Panc1 (cell line): ENCODE measurements at regions not wholly inside any gene's neighbourhood (a gene's known extent, or its start where the extent isn't known, plus 50 kb on each side); places are given as distances from the start of the nearest gene placed in this dataset.

Source experiments
- POLR2AphosphoS5 ChIP-seq: IDR thresholded peaks from 2 replicates; pipeline ENCODE4 v1.6.1; 2012; ENCODE audit warnings: mild to moderate bottlenecking, low read depth, low read length, moderate library complexity
- REST ChIP-seq, 2 experiments: IDR thresholded peaks; 2 replicates each; pipeline ENCODE4 v1.6.1; 2011 to 2012; ENCODE audit warnings: low read depth in 2 of 2, control low read depth in 1 of 2, low read length in 1 of 2, mild to moderate bottlenecking in 1 of 2, moderate library complexity in 1 of 2; ENCODE audit not compliant: insufficient read depth in 1 of 2
- TF ChIP-seq, protein P1 (sequence below): fragments of 450-650 bp; IDR thresholded peaks from 2 replicates; pipeline ENCODE4 v1.5.1; 2017; ENCODE audit warnings: mild to moderate bottlenecking

- no peak for TF ChIP-seq POLR2AphosphoS5
- TF ChIP-seq, protein P1, sequence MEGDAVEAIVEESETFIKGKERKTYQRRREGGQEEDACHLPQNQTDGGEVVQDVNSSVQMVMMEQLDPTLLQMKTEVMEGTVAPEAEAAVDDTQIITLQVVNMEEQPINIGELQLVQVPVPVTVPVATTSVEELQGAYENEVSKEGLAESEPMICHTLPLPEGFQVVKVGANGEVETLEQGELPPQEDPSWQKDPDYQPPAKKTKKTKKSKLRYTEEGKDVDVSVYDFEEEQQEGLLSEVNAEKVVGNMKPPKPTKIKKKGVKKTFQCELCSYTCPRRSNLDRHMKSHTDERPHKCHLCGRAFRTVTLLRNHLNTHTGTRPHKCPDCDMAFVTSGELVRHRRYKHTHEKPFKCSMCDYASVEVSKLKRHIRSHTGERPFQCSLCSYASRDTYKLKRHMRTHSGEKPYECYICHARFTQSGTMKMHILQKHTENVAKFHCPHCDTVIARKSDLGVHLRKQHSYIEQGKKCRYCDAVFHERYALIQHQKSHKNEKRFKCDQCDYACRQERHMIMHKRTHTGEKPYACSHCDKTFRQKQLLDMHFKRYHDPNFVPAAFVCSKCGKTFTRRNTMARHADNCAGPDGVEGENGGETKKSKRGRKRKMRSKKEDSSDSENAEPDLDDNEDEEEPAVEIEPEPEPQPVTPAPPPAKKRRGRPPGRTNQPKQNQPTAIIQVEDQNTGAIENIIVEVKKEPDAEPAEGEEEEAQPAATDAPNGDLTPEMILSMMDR = no peak
- no peak for TF ChIP-seq REST (IDR thresholded peaks at IDR 0.05; ENCODE audit: insufficient read depth in 1 of 2, low read depth in 2 of 2, low read length in 1 of 2)
Measured at GRCh38 chr1:238778113-238778512, 608.3 kb upstream of the CHRM3 start.
